Astrocyte (in vitro differentiated cells and primary cell): ENCODE measurements at regions not wholly inside any gene's neighbourhood (a gene's known extent, or its start where the extent isn't known, plus 50 kb on each side); places are given as distances from the start of the nearest gene placed in this dataset.

ENCODE experiments used
- EZH2 ChIP-seq: IDR thresholded peaks from 2 replicates; pipeline ENCODE4 v1.6.1; 2012; ENCODE audit warnings: mild to moderate bottlenecking, low read length, inconsistent platforms; ENCODE audit not compliant: insufficient read depth
- TF ChIP-seq, protein P1 (sequence below): IDR thresholded peaks from 2 replicates; pipeline ENCODE4 v1.5.1; 2011; ENCODE audit warnings: low read depth, mild to moderate bottlenecking, inconsistent platforms, low read length, moderate library complexity; ENCODE audit not compliant: insufficient read depth

GRCh38 chrX:92247076-92247475 lies 467.9 kb downstream of the PCDH11X start:
- TF ChIP-seq, protein P1, sequence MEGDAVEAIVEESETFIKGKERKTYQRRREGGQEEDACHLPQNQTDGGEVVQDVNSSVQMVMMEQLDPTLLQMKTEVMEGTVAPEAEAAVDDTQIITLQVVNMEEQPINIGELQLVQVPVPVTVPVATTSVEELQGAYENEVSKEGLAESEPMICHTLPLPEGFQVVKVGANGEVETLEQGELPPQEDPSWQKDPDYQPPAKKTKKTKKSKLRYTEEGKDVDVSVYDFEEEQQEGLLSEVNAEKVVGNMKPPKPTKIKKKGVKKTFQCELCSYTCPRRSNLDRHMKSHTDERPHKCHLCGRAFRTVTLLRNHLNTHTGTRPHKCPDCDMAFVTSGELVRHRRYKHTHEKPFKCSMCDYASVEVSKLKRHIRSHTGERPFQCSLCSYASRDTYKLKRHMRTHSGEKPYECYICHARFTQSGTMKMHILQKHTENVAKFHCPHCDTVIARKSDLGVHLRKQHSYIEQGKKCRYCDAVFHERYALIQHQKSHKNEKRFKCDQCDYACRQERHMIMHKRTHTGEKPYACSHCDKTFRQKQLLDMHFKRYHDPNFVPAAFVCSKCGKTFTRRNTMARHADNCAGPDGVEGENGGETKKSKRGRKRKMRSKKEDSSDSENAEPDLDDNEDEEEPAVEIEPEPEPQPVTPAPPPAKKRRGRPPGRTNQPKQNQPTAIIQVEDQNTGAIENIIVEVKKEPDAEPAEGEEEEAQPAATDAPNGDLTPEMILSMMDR: no peak
- TF ChIP-seq EZH2: no peak
